CD4-positive, alpha-beta T cell treated with Interleukin-17A for 4 hours (primary cell): ENCODE measurements at regions not wholly inside any gene's neighbourhood (a gene's known extent, or its start where the extent isn't known, plus 50 kb on each side); places are given as distances from the start of the nearest gene placed in this dataset.
"Not testable (repeated sequence)": the region's sequence is repeated elsewhere in the genome, so short reads cannot be mapped to it uniquely, and the experiment has no call there.

ENCODE experiments used
- DNase-seq: peaks from one replicate; pipeline ENCODE4 v3.0.0-alpha.2; 2020; ENCODE audit warnings: mixed read lengths

GRCh38 chr17:77290759-77291558 lies 150.2 kb downstream of the SEC14L1 start:
- not testable (repeated sequence) for DNase-seq

GRCh38 chr17:77291591-77292386 lies 151.0 kb downstream of the SEC14L1 start:
- DNase-seq, result no peak

GRCh38 chr17:77294761-77295160 lies 154.0 kb downstream of the SEC14L1 start:
- no peak for DNase-seq

- DNase-seq, result no peak
These were observed 154.6 kb downstream of the SEC14L1 start for GRCh38 chr17:77295241-77295853.

- DNase-seq, result no peak
These were observed 156.1 kb downstream of the SEC14L1 start for GRCh38 chr17:77296769-77297409.

GRCh38 chr17:77297693-77298666 lies 157.2 kb downstream of the SEC14L1 start:
- no peak for DNase-seq

- DNase-seq, result no peak
These were observed 158.0 kb downstream of the SEC14L1 start for GRCh38 chr17:77298811-77299210.

GRCh38 chr17:77299256-77300015 lies 158.7 kb downstream of the SEC14L1 start:
- no peak for DNase-seq

DNA sequence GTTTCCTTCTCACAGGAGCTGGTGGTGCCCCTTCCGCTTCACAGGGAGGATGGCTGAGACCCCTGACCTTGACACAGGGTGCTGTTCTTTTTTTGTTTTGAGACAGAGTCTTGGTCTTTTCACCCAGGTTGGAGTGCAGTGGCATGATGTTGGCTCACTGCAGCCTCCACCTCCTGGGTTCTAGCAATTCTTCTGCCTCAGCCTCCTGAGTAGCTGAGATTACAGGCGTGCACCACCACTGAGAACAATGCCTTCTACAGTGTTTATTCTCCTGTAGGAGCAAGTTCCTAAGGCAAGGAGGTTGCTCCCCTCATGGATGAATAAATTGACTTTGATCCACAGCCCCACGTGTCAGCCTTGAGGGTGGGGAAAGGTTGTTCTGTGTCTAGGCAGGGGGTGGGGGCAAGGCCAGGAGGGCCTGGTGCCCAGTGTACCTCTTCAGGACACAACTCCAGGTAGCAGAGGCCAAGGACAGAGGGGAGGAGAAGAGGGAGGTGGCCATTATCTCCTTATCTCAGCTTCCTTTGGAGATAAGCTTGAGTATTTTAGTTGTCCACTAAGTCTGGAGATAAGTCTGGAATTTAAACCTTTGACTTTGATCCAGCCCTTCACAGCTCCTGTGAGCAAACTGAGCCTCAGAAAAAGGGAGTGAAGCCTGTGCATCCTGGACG lies 159.4 kb downstream of the SEC14L1 start:
- no peak for DNase-seq

DNA sequence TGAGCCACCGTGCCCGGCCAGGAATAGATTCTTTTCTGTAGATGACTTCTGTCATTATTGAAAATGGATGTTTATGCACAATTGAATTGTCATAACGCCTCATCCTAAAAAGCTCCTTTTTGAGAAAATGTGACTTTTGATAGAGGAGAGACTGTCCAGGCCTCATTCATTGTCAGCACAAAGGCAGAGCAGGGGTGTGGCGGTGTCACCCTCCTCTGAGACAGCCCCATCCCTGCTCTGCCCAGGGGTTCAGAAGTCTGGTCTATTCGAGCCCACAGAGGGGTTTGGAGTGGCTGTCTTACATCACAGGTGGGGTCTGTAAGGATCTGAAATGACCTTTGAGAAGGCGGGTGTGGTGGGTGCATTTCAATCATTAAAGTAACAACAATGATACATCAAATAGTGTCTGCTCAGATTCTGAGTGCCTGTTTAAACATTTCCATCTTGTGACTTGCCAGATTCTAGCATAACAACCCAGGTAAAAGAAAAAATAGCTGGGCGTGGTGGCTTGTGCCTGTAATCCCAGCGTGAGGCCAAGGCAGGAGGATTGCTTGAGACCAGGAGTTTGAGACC lies 161.0 kb downstream of the SEC14L1 start:
- DNase-seq, result no peak

- DNase-seq, result no peak
These were observed 161.9 kb downstream of the SEC14L1 start for GRCh38 chr17:77302682-77303081.

GRCh38 chr17:77303620-77304019 lies 162.9 kb downstream of the SEC14L1 start:
- DNase-seq, result no peak

GRCh38 chr17:77304051-77304745 lies 163.4 kb downstream of the SEC14L1 start:
- no peak for DNase-seq

GRCh38 chr17:77304746-77305473 lies 164.1 kb downstream of the SEC14L1 start:
- DNase-seq, result no peak

- no peak for DNase-seq
These were observed 165.4 kb downstream of the SEC14L1 start for GRCh38 chr17:77306048-77306789.

DNA sequence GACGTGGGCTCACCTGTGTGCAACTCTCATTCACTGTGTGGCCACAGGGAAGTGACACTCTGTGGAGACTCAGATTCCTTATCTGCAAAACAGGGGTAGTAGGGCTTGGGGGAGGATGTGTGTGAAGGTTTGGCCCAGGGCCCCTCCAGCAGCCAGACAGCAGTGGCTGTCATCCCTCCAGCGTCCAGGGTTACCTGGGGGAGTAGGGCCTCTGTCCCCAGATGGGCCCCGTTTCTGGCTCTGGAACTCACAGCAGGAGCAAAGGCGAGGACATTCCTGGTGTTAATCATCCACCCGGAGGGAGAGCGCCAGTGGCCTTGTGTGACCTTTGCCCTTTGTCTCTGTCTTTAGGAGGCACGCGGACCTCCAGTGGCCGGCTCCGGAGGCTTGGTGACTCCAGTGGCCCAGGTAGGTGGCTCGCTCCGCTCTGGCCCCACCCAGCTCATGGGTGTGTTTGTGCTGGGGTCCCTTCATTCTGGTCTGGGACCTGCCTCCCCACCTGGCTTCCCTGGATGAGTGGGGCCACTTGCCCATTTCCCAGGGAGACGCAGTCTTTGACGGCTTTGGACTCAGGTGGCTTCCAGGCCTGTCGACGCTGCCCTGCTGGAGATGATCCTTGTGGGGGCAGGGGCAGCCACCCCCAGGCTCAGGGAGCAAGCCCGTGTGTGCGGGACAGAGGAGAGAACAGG lies 166.2 kb downstream of the SEC14L1 start:
- no peak for DNase-seq

GRCh38 chr17:77307479-77308198 lies 166.9 kb downstream of the SEC14L1 start:
- DNase-seq, result no peak
